A549 (cell line): ENCODE measurements at regions not wholly inside any gene's neighbourhood (a gene's known extent, or its start where the extent isn't known, plus 50 kb on each side); places are given as distances from the start of the nearest gene placed in this dataset.
A peak's percentile ranks its signal among the peaks of the same experiment; 100 is the strongest.

ENCODE experiments used
- ATAC-seq, 2 experiments: fragments of 200-7000 bp in 1 of 2; fragments of >200 bp in 1 of 2; cut with Nextera tagmentation in 1 of 2; cut with Tn5 transposase in 1 of 2; 3 replicates each; pipeline versions ENCODE4 v1.8.0 to v1.9.1; 2018 to 2020; ENCODE audit warnings: mild to moderate bottlenecking in 1 of 2, moderate library complexity in 1 of 2
- CTCF ChIA-PET: fragments of 300-600 bp; sonication (Branson Sonifier 250); formaldehyde crosslinking; extraction: SDS; loops from one replicate; lab custom pipeline; 2021; ENCODE audit warnings: antibody characterized with exemption, inconsistent platforms; lab: Yijun Ruan, JAX
- POLR2A ChIA-PET: fragments of 350-600 bp; formaldehyde crosslinking; extraction: SDS; loops from one replicate; lab custom pipeline; 2021; ENCODE audit warnings: antibody characterized with exemption, inconsistent platforms; lab: Yijun Ruan, JAX
- DNase-seq, 2 experiments: peaks; one replicate each; pipeline versions ENCODE4 v3.0.0 to v3.0.0-alpha.2; 2011 to 2016; ENCODE audit warnings: low read depth in 1 of 2, low spot score in 1 of 2
- FAIRE-seq: peaks from 2 replicates; lab custom pipeline; 2011; peaks lifted over from hg19 to GRCh38; lab: Jason Lieb, UNC
- H3K27ac ChIP-seq, 2 experiments: fragments of >200 bp; sonication (Bioruptor Twin); formaldehyde crosslinking; 3 replicates each; pipeline ENCODE4 v1.5.1; 2016 to 2017
- H3K4me1 ChIP-seq: fragments of >200 bp; sonication (Bioruptor Twin); formaldehyde crosslinking; 3 replicates; pipeline ENCODE4 v1.6.1; 2016
- H3K4me2 ChIP-seq: fragments of >200 bp; sonication (Bioruptor Twin); formaldehyde crosslinking; 3 replicates; pipeline ENCODE4 v1.6.1; 2016
- H3K4me3 ChIP-seq: fragments of >200 bp; sonication (Bioruptor Twin); formaldehyde crosslinking; 3 replicates; pipeline ENCODE4 v1.5.1; 2016
- H3K9me3 ChIP-seq: fragments of >200 bp; sonication (Bioruptor Twin); formaldehyde crosslinking; 3 replicates; pipeline ENCODE4 v1.6.1; 2016
- BHLHE40 ChIP-seq: IDR thresholded peaks from 2 replicates; pipeline ENCODE4 v1.6.1; 2012; ENCODE audit warnings: low read depth, low read length, inconsistent platforms
- CBX2 ChIP-seq: fragments of 200-600 bp; sonication (generic); IDR thresholded peaks from 2 replicates; pipeline ENCODE4 v1.6.1; 2016; ENCODE audit warnings: low read depth, mild to moderate bottlenecking, borderline replicate concordance
- EHF ChIP-seq: fragments of 250-450 bp; sonication (Bioruptor Pico); IDR thresholded peaks from 2 replicates; pipeline ENCODE4 v1.5.0; 2020; ENCODE audit warnings: mild to moderate bottlenecking
- EHMT2 ChIP-seq: fragments of 200-600 bp; sonication (generic); IDR thresholded peaks from 2 replicates; pipeline ENCODE4 v1.6.1; 2016; ENCODE audit warnings: antibody characterized with exemption, low read depth, mild to moderate bottlenecking, moderate library complexity
- GATA3 ChIP-seq: IDR thresholded peaks from 2 replicates; pipeline ENCODE4 v1.6.1; 2012; ENCODE audit warnings: borderline replicate concordance
- HOXB5 ChIP-seq: fragments of 250-450 bp; sonication (Bioruptor Pico); IDR thresholded peaks from 2 replicates; pipeline ENCODE4 v1.5.0; 2020; ENCODE audit warnings: mild to moderate bottlenecking, moderate library complexity
- JUN ChIP-seq, 2 experiments: fragments of >200 bp; sonication (Bioruptor Twin); formaldehyde crosslinking; IDR thresholded peaks; 2 replicates in 1 of 2; 3 replicates in 1 of 2; pipeline ENCODE4 v1.6.1; 2016 to 2017
- KDM1A ChIP-seq: fragments of 200-600 bp; sonication (generic); IDR thresholded peaks from 2 replicates; pipeline ENCODE4 v1.6.1; 2016; ENCODE audit warnings: low read depth, mild to moderate bottlenecking
- MAFK ChIP-seq: fragments of 450-650 bp; IDR thresholded peaks from 2 replicates; pipeline ENCODE4 v1.6.1; 2014; ENCODE audit not compliant: partially characterized antibody
- MYC ChIP-seq: IDR thresholded peaks from 2 replicates; pipeline ENCODE4 v1.6.1; 2012; ENCODE audit warnings: mild to moderate bottlenecking, inconsistent platforms, low read length, improper control_type of control experiment, borderline replicate concordance
- POLR2AphosphoS2 ChIP-seq: conservative IDR thresholded peaks from 2 replicates; pipeline ENCODE4 v1.6.1; 2012; ENCODE audit warnings: low read length, improper control_type of control experiment, inconsistent platforms
- RARB ChIP-seq: fragments of 250-450 bp; sonication (Bioruptor Pico); IDR thresholded peaks from 2 replicates; pipeline ENCODE4 v1.8.0; 2021; ENCODE audit warnings: mild to moderate bottlenecking, moderate library complexity
- RFX5 ChIP-seq: fragments of 450-650 bp; IDR thresholded peaks from 2 replicates; pipeline ENCODE4 v1.7.1; 2014; ENCODE audit warnings: antibody characterized with exemption, mild to moderate bottlenecking, moderate library complexity
- SREBF2 ChIP-seq: fragments of 450-650 bp; IDR thresholded peaks from 2 replicates; pipeline ENCODE4 v1.6.1; 2014; ENCODE audit warnings: mild to moderate bottlenecking, moderate library complexity
- TFCP2L1 ChIP-seq: fragments of 250-450 bp; sonication (Bioruptor Pico); IDR thresholded peaks from 2 replicates; pipeline ENCODE4 v1.5.0; 2021; ENCODE audit warnings: mild to moderate bottlenecking
- WGBS: methylation state at CpG from one replicate; pipeline ENCODE4 v1.1.6; 2017; ENCODE audit errors: missing lambda C conversion rate; 5-methylcytosine and 5-hydroxymethylcytosine counted together
- TF ChIP-seq, protein P1 (sequence below): fragments of >200 bp; sonication (Bioruptor Twin); formaldehyde crosslinking; IDR thresholded peaks from 3 replicates; pipeline ENCODE4 v1.6.1; 2016
- TF ChIP-seq, protein P2 (sequence below): fragments of 450-650 bp; IDR thresholded peaks from 2 replicates; pipeline ENCODE4 v1.6.1; 2014; ENCODE audit warnings: antibody characterized with exemption
- TF ChIP-seq, protein P3 (sequence below): fragments of 150-350 bp; IDR thresholded peaks from 2 replicates; pipeline ENCODE4 v1.6.1; 2014; ENCODE audit warnings: low read depth, mild to moderate bottlenecking, low read length
- TF ChIP-seq, protein P4 (sequence below): IDR thresholded peaks from 2 replicates; pipeline ENCODE4 v1.6.1; 2012
- TF ChIP-seq, protein P5 (sequence below): fragments of >200 bp; sonication (Bioruptor Twin); formaldehyde crosslinking; IDR thresholded peaks from 2 replicates; pipeline ENCODE4 v1.6.1; 2016

DNA sequence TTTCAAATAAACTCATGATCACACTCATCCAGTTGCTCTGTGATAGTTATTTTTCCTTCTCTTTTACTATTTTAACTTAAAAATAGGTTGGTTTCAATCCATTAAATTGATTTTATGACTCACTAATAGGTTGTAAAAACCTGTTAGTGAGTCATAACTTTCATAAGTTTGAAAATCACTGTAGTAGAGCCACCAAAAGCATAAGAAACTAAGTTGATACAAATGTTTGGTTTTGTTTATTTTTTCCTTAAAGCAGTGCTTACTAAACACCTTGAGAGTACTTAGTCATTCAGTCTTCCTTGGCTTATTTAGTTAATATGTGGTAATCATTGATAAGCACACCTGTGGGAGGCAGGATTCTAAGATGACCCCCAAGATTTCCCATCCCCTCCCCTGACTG lies 312.1 kb upstream of the MAN1A1 start:
- H3K4me3 ChIP-seq: no peak overlapping the region
- TF ChIP-seq, protein P1, sequence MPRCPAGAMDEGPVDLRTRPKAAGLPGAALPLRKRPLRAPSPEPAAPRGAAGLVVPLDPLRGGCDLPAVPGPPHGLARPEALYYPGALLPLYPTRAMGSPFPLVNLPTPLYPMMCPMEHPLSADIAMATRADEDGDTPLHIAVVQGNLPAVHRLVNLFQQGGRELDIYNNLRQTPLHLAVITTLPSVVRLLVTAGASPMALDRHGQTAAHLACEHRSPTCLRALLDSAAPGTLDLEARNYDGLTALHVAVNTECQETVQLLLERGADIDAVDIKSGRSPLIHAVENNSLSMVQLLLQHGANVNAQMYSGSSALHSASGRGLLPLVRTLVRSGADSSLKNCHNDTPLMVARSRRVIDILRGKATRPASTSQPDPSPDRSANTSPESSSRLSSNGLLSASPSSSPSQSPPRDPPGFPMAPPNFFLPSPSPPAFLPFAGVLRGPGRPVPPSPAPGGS: no peak
- TF ChIP-seq, protein P2, sequence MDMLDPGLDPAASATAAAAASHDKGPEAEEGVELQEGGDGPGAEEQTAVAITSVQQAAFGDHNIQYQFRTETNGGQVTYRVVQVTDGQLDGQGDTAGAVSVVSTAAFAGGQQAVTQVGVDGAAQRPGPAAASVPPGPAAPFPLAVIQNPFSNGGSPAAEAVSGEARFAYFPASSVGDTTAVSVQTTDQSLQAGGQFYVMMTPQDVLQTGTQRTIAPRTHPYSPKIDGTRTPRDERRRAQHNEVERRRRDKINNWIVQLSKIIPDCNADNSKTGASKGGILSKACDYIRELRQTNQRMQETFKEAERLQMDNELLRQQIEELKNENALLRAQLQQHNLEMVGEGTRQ: no peak
- TF ChIP-seq MAFK (no peak), BHLHE40 (no peak)
- no peak overlapping the region for H3K27ac ChIP-seq
- H3K4me1 ChIP-seq: no peaks in the 10 kb centered on the region
- no peak overlapping the region for H3K4me2 ChIP-seq
- H3K9me3 ChIP-seq: no peaks in the 10 kb centered on the region
- DNase-seq (no peak), ATAC-seq (no peak), FAIRE-seq (no peak)
- CTCF ChIA-PET: no interaction called here
- POLR2A ChIA-PET: no interaction called here

DNA sequence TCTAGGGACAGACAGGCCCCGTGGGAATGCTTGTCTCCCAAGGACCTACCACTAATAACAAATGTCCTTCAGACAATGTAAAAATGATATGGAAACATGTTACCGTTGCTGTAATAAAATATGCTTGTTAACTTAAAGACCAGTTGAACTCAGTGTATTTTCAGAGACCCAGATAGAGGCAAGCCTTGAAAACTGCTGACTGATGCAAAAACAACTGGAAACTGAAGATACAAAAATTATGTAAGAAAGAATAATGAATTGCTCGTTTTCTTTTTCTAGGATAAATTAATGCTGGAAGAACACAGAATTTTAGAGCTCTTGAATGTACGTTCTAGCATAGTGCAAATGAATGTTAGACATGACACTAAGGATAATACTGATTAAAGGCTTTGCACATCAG lies 311.5 kb upstream of the MAN1A1 start:
- no peak overlapping the region for H3K4me3 ChIP-seq
- ChIA-PET CTCF (no interaction called here), POLR2A (no interaction called here)
- H3K9me3 ChIP-seq: no peaks in the 10 kb centered on the region
- H3K4me1 ChIP-seq: no peaks in the 10 kb centered on the region
- no peak for ATAC-seq
- no peak overlapping the region for H3K4me2 ChIP-seq
- FAIRE-seq: no peak
- TF ChIP-seq, protein P3, sequence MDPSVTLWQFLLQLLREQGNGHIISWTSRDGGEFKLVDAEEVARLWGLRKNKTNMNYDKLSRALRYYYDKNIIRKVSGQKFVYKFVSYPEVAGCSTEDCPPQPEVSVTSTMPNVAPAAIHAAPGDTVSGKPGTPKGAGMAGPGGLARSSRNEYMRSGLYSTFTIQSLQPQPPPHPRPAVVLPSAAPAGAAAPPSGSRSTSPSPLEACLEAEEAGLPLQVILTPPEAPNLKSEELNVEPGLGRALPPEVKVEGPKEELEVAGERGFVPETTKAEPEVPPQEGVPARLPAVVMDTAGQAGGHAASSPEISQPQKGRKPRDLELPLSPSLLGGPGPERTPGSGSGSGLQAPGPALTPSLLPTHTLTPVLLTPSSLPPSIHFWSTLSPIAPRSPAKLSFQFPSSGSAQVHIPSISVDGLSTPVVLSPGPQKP: no peak
- TF ChIP-seq MAFK (peak; percentile 90), GATA3 (no peak)
- DNase-seq: no peak
- 7% methylated on average over 4 of the region's 4 CpGs for WGBS
- no peak overlapping the region for H3K27ac ChIP-seq

DNA sequence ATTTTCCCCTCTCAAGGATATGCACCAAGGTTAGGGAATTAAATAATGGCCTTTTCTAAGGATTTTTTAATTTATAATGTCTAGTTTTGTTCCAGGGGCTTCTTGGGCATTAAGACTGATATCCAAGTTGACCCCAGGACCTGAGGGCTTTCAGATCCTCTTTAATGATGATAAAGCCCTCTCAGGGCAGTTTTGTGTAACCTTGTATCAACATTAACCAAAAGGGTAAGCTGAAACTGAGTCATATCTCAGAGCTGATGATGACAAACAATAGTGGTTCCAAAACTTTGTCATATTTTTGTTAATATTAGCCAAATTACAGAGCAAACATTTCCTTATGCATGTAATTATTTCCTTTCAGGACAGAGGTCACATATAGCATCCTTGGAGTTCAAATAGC lies 309.4 kb upstream of the MAN1A1 start:
- no peak overlapping the region for H3K4me3 ChIP-seq
- POLR2A ChIA-PET: no interaction called here
- CTCF ChIA-PET: no interaction called here
- H3K9me3 ChIP-seq: no peaks in the 10 kb centered on the region
- no peaks in the 10 kb centered on the region for H3K4me1 ChIP-seq
- no peak for ATAC-seq
- TF ChIP-seq TFCP2L1 (CRISPR knock-in tag): no peak
- TF ChIP-seq RARB (CRISPR knock-in tag): no peak
- no peak for TF ChIP-seq EHF (CRISPR knock-in tag)
- TF ChIP-seq, protein P4, sequence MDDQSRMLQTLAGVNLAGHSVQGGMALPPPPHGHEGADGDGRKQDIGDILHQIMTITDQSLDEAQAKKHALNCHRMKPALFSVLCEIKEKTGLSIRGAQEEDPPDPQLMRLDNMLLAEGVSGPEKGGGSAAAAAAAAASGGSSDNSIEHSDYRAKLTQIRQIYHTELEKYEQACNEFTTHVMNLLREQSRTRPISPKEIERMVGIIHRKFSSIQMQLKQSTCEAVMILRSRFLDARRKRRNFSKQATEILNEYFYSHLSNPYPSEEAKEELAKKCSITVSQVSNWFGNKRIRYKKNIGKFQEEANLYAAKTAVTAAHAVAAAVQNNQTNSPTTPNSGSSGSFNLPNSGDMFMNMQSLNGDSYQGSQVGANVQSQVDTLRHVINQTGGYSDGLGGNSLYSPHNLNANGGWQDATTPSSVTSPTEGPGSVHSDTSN: no peak
- no peak for TF ChIP-seq JUN (IDR thresholded peaks at IDR 0.05)
- TF ChIP-seq, protein P5, sequence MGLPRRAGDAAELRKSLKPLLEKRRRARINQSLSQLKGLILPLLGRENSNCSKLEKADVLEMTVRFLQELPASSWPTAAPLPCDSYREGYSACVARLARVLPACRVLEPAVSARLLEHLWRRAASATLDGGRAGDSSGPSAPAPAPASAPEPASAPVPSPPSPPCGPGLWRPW: no peak
- TF ChIP-seq RFX5: no peak
- no peak for TF ChIP-seq SREBF2
- TF ChIP-seq EHMT2: no peak
- TF ChIP-seq KDM1A: no peak
- no peak for TF ChIP-seq POLR2AphosphoS2
- TF ChIP-seq HOXB5 (CRISPR knock-in tag): no peak
- no peak for TF ChIP-seq MYC
- TF ChIP-seq CBX2: no peak
- DNase-seq: no peak
- no peak overlapping the region for H3K4me2 ChIP-seq
- no peak overlapping the region for H3K27ac ChIP-seq
- no peak for FAIRE-seq
